KBM-7 (cell line): ENCODE measurements at regions not wholly inside any gene's neighbourhood (a gene's known extent, or its start where the extent isn't known, plus 50 kb on each side); places are given as distances from the start of the nearest gene placed in this dataset.

Source experiments
- DNase-seq: peaks from one replicate; pipeline ENCODE4 v3.0.0-alpha.2; 2015
- in situ Hi-C: fragments of 300-500 bp; cut with MboI; formaldehyde crosslinking; loops from 2 replicates; pipeline ENCODE4 v1.14.3; 2020; ENCODE audit warnings: low sequenced_read_pairs, low pct_unique_long_range_greater_than_20kb, mixed read lengths

DNA sequence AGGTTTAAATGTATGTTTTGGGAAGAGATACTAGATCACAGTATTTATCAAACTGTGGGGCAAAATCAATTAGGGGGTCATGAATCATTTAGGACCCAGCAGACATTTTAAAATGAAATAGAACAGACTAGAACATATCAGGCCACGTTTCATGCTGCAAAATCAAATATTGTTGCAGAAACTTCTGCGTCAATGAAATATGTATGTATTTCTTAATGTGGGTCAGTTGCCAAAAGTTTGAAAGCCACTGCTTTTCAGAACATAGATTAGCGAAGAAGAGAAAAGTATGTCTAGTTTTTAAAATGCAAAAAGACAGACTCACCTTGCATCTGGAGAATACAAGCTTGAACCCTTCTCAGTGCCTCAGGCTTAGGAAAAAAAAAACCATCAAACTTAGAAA, 102.7 kb upstream of the BMPER start:
- in situ Hi-C loops = no loop called here
- DNase-seq = no peak

DNA sequence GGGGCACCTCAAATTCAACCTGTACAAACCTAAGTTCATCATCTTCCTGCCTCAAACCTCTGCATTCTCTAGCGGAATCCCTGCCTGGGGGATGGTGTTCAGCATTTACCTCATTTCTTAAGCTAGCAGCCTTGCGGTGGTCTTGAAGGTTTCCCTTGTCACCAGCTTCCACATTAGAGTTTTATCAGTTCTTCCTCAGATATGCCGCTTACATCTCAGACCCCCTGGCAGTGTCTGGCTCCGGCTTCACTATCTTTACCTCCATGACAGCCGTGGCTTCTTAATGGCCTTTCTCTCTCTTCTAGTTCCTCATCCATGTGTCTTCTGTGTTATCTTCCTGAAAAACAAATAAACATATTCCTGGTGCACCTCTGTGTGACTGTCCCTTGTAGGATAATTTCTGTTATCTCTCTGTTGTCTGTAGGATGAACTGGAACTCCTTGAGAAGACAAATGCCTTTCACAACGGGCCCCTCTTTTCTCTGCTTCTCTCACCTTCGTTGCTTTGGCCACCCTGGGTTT, 101.1 kb upstream of the BMPER start:
- no peak for DNase-seq
- in situ Hi-C loops = no loop called here

DNA sequence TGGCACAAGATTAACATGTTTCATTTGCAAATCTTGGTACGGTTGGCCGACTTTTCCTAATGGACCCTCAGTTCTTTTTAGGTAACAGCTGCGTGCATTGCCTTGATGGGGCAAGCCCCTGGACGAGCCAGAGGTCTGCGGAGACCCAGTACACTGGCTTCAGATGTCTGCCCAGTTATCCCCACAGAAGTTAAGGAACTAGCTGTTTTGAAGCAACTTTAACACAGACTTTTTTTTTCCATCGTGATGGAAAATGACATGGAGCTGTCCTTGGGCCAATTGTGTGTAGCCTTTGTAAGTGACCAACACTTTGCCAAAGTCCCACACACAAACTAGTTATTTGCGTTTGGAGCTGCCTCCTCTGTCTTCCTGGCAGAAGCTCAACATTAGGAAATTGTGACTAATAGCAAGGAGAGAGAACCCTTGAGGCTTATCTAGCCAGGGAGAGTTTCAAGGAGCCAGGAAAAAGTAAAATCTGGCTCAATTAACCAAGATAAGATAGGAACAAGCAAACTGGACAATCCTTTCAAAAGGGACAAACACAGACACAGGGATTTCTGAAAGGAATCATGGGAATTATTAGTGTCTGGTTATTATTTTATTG, 99.6 kb upstream of the BMPER start:
- in situ Hi-C loops = no loop called here
- no peak for DNase-seq

DNA sequence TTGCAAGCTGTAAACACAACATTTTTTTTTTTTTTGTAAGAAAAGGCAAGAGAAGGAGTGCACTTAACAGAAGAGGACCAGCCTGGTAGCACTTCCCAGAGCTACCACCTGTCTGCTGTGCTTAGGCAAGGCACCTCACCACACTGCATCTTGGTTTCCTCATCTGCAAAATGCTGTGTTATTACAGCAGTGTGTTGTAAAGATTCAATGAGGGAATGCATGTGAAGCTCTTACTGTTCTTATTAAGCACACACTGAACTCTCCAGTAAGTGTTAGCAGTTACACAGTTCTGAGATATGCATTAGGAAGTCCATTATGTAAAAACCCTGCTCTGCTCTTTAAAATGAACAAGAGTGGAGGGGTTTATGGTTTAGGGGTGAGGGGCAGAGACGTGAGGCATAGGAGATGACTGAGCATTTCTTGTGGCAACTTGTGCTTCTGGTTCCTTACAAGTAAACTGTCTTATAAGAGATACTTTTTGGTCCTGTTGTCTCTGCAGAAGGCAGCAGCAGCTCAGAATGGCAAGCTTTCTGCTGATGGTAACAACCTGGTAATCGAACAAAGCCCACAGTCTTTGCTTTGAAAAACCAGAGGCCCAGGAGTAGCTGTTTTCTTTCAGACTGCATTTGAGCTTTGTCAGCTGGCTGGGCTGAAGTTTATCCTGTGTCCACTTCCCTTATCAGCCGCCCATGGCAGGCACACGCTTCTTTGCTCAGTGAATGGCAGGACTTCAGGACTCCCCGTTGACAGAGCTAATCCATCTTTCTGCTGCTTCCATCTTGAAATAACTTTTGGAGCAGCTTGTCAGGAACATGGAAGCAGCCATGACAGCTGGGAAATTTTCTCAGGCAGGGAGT, 98.8 kb upstream of the BMPER start:
- in situ Hi-C loops = no loop called here
- DNase-seq = no peak

DNA sequence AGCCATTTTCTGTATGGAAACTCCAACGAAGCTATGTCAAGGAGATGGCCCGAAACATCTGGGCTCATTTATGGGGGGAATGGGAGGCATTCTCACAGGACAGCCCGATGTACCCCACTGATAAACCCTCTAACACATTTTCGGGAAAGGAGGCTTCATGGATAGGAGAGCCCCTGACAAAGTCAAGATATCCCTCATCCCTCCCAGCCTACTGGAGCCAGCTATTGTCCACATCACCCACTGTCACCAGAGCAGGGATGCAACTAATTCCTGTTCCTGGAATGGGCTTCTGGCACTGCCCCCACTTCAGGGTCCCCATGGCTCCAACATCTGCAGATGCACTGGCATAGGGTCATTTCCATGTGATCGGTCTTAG, 98.2 kb upstream of the BMPER start:
- in situ Hi-C loops = no loop called here
- DNase-seq = no peak

DNA sequence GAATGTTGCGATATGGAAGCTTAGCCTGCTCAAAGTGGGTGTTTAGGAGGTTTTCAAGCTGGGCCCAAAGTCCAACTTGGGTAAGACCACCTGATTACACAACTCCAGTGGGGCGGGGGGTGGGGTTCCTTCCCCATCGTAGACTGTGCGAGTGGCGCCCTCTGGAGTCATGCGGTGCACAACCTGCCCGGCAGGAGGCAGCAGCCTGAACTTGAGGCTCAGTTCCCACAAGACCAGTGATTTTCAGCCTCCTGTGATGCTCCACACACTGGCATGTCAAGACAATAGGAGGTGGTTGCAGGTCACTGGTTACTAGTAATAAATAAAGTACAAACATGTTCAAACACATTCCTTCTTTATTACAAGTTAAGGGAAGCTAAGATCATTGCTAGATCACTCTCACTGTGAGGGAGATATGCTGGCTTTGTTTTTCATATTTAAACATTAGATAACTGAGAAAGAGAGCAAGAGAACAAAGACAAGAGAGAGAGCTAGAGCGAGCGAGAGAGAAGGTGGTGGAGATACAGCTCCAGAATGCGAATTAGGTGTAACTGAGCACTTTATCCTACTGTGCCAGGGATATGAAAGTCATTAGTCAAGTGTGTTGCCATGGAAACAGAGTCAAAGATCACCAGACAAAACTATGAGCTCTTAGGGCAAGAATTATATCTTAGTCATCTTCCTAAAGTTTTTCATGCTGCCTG, 97.4 kb upstream of the BMPER start:
- DNase-seq = no peak
- in situ Hi-C loops = no loop called here

DNA sequence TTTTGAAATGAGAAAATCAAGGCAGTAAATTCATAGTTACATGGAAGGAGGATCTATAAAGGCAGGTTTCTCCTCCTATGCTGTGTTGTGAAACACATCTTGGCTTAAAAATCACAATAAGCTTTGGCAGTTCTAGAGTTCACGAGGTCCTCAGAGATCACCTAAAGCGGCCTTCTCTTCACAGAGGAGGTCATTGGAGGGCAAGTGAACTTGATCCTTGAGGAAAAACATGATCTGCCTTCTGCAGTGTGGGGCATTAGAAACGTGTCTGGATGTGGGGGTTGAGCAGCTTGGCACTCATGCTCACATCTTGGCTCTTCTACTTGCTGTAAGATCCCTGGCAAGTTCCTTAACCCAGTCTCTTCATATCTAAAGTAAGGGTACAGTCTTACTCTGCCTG, 96.1 kb upstream of the BMPER start:
- in situ Hi-C loops = no loop called here
- no peak for DNase-seq

DNA sequence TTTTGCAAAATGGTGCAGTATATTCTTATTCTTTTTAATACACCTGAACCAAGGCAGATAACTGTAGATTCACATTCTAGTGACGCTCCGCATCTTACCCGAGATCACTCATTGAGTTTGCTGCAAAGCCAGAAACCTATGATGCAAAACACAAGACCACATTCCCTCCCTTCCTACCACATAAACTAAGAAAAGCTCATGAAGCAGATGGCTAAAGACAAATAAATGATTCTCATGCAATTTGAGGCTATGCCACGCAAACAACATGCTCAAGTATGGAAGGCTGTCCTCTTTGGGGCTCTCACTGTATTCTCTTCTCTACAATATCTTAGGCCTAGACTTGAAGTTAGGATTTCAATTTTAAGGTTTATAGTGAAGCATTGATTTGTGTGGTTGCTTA, 95.0 kb upstream of the BMPER start:
- no peak for DNase-seq
- in situ Hi-C loops = no loop called here

DNA sequence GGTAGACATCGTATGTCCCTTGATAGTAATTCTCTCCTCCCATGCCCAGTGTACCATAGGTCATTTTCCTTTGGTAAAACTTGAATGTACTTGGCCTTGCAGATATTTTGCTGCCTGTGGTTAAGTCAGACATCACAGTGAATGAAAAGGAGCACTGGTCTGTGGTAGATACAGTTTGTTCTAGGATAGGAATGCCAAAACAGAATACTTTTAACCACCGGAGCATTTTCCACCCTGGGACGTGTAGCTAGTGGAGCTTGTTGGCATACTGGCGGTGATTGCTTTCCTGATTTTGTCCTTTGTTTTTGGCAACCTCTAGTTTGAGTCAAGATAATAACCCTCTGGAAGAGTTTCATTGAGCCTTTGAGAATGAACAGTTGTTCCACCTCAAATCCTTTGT, 92.0 kb upstream of the BMPER start:
- in situ Hi-C loops = no loop called here
- DNase-seq = no peak

DNA sequence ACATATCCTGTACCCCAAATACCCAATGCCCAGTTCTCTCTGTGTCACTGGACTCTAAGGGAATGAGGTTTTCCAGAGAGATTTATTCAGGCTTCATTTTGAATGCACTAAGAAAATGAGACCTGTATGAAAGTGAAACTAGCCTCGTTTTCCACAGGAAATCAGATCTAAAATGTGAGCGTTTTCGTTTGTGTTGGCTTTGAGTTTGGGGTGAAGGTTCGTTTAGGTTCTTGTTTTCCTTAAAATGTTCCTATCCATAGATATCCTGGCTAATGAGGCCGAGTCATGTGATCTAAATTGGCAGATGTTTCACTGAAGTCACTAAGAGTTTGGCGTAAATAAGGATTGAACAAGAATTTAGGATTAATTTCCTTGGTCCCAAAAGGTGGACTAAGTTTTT, 90.9 kb upstream of the BMPER start:
- in situ Hi-C loops = no loop called here
- DNase-seq = no peak

DNA sequence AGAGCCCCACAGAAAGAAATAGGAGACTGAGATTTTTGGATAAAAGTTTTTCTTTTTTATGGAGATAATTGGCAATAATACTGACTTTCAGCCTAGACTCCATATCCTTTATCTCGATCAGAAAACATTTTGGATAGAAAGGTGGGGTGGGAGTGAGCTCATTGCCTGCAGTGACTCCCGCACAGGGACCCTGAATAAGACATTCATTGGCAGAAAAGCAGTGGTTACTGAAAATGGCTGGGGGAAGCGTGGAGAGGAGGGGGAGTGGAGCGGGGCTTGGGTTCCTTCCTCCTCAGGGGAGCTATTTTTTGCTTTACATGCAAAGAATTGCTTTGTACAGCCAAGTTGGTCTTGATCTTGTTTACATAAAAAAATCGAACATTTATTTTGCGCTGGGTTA, 90.4 kb upstream of the BMPER start:
- no peak for DNase-seq
- in situ Hi-C loops = no loop called here

DNA sequence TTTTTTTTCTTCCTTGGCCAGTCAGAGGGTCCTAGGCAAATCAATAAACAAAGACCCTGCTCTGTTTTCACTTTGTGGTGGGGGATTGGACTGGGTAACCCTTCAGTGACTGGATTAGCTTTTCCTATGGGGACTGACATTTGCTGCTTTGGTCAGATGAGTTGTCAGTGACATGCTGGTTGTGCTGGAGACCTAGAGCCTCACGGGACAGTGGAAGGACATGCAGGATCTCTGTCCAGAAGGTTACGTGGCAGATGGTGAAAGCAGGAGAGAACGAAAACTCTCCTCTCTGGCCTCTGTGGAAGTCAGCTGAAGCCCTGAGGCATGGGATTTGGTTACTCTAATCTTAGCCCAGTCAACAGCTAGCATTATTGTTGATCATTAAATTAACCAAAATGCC, 90.0 kb upstream of the BMPER start:
- in situ Hi-C loops = no loop called here
- DNase-seq = no peak

DNA sequence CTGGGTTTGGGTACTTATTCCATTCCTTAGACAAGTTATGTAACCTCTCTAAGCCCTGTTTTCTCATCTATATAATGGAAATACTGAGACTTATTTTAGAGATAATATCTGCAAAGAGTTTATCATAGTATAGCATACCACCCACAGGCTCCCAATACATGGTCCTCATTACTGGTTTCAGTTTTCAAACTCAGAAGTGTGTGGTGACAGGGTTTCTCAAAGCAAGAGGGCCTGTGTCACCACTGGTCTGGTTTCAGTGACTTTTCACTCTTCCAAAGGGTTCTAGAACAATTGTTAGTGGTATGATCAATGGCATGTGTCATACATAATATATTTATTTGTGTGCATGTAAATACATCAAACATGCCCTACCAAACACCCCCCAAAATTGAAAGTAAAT, 89.2 kb upstream of the BMPER start:
- DNase-seq = no peak

DNA sequence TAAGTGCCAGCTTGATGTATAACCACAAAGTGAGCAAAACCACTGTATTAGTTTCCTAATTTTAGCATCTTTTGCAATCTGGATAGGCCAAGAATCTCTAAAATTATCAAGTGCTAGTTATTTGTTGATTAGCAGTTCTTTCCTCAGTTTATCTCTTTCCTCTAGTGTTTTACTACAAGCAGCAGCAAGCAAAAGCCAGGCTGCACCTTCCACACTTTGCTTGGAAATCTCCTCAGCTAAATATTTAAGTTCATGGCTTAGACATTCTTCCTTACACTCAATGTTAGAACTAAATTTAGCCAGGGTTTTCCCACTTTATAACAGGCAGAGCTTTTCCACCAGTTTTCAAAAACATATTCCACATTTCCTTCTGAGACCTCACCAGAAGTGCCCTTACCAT, 85.7 kb upstream of the BMPER start:
- in situ Hi-C loops = no loop called here
- no peak for DNase-seq

More for the DNA sequence above, 89.2 kb upstream of the BMPER start:
- in situ Hi-C loops = no loop called here

DNA sequence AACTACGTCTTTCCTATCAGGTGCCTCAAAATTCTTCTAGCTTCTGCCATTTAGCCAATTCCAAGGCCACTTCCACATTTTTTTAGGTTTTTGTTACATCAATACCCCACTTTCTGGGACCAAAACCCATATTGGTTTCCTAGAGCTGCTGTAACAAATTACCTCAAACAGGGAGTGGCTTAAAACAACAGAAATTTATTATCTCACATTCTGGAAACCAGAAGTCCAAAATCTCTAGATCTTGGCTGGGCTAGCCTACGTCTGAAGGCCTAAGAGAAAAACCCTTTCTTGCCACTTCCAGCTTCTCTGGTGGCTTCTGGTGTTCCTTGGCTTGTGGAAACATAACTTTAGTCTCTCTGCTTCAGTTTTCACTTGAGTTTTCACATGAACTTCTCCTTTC, 85.1 kb upstream of the BMPER start:
- in situ Hi-C loops = no loop called here
- no peak for DNase-seq

DNA sequence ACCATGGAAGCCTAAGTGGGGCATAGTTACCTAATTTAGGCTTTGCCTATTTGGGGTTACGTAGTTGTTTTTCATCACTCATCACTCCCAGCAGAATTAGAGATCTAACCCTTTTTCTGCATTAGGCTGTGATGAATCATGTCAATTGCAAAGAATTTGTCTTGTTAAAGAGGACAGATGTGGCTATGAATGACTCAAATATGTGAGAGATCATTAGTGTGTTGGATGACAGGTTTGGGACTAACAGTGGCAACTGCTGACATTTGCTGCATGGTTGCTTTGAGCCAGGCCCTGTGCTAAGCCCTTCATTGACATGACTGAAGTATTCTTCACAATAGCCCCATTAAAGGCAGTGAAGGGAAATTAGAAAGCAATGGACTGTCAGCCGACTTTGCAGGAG, 83.4 kb upstream of the BMPER start:
- in situ Hi-C loops = no loop called here
- no peak for DNase-seq

DNA sequence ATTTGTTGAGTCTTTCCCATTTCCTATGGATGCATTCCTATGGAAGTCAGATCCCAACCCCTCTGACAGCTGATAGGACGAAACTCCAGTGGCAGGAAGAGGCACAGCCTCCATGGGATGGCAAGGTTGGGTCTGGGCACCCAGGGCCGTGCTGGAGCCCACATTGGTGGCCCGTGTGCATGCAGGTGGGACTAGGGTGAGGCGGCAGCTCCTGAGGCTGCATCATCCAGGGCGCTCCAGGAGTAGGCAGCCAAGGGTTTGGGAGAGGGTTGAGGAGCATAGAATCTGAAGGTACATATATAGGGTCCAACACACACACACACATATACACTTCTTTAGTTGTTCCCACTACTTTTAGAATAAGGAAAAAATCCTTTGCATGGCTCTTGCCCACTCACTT, 81.4 kb upstream of the BMPER start:
- no peak for DNase-seq
- in situ Hi-C loops = no loop called here

DNA sequence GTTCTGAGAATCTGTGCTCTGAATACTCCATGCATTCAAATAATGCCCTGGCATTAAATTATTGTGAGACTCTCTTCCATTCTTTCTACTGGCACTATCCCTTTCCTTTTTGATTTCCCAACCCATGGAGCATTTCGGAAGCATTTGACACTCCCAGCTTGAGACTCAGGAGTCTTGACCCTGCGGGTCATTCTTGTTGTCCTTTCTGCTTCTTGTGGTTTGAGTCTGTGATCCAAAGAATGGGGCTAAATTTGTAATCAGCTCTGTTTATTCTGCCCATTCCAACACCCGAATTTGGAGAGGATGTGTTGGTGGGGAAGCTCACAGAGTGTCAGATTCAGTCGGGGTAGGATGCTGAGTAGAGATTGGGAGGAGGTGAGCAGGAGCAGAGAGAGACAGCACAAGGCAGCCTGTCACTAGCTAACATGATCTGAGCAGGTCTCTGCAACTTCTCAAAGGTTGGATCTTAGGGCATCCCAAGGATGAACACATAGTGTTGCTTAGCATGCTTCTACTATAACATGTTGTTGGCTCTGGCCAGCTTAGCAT, 80.4 kb upstream of the BMPER start:
- DNase-seq = no peak
- in situ Hi-C loops = no loop called here

DNA sequence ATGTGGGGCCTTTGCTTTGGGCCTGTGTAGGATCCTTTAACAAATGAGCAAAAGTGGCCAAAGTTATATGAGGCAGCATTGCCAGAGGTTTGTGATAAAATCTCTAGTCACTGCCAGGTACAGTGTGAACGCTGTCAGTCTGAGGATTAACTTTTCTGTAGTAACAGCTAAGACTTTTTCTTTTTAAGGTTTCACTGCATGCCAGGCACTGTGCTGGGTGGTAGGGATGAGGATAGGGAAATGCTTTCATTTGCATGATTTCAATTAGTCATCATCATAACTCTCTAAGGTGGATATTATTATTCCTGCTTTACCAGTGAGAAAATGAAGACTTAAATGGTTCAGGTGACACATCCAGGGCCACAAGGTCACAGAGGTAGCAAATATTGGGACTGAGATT, 79.7 kb upstream of the BMPER start:
- in situ Hi-C loops = no loop called here
- DNase-seq = no peak

DNA sequence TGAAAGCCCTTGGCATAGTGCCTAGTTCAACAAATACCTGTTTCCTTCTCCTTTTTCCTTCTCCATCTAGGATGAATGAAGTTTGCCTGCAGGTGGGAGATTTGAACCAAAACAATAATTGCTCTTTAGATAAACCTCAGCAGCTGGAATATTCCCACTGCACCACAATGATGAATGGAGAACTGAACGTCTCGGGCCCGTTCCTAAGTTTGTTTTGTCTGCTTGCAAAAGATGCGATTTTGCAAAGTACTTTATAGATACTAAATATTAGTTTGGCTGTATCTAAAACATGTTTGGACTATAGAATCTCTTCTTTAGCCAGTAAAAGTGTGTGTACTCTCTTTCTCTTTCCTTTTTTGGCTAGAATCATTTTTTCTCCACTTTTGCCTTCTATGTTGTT, 75.8 kb upstream of the BMPER start:
- DNase-seq = no peak
- in situ Hi-C loops = no loop called here
